Gastrocnemius medialis (tissue), 4 donors: ENCODE measurements at regions not wholly inside any gene's neighbourhood (a gene's known extent, or its start where the extent isn't known, plus 50 kb on each side); places are given as distances from the start of the nearest gene placed in this dataset.

Source experiments
- ATAC-seq, 2 donors: fragments of 150-250 bp; one replicate each; pipeline ENCODE4 v1.9.1; 2016
- DNase-seq, 2 donors: peaks; one replicate each; pipeline ENCODE4 v3.0.0-alpha.2; 2019
- H3K27ac ChIP-seq, 4 donors: fragments of 200-600 bp; sonication (generic); 1 replicate in 1 of 4; 2 replicates in 3 of 4; pipeline ENCODE4 v1.5.1; 2016 to 2018; ENCODE audit warnings: mild to moderate bottlenecking in 2 of 4, moderate library complexity in 1 of 4
- H3K27me3 ChIP-seq, 3 donors: fragments of 200-600 bp; sonication (generic) in 2 of 3; 1 replicate in 1 of 3; 2 replicates in 2 of 3; pipeline versions ENCODE4 v1.5.1 to v1.6.0; 2016 to 2019; ENCODE audit warnings: mild to moderate bottlenecking in 1 of 3, moderate library complexity in 1 of 3
- H3K36me3 ChIP-seq, 2 donors: fragments of 200-600 bp; sonication (generic) in 1 of 2; one replicate each; pipeline ENCODE4 v1.5.1; 2017 to 2018
- H3K4me1 ChIP-seq, 2 donors: fragments of 200-600 bp; sonication (generic) in 1 of 2; one replicate each; pipeline ENCODE4 v1.5.1; 2016 to 2017; ENCODE audit warnings: mild to moderate bottlenecking in 2 of 2
- H3K4me3 ChIP-seq, 4 donors: fragments of 200-600 bp; sonication (generic) in 3 of 4; 1 replicate in 1 of 4; 2 replicates in 3 of 4; pipeline ENCODE4 v1.5.1; 2016 to 2019; ENCODE audit warnings: mild to moderate bottlenecking in 2 of 4
- H3K9me3 ChIP-seq, 3 donors: fragments of 200-600 bp; sonication (generic) in 2 of 3; 1 replicate in 1 of 3; 2 replicates in 2 of 3; pipeline ENCODE4 v1.5.1; 2016 to 2019
- POLR2A ChIP-seq, 2 donors: fragments of 450-650 bp; IDR thresholded peaks; one replicate each; pipeline ENCODE4 v1.6.1; 2017; ENCODE audit warnings: antibody characterized with exemption in 2 of 2, mild to moderate bottlenecking in 2 of 2, moderate library complexity in 2 of 2
- in situ Hi-C, 4 donors: fragments of 200-750 bp; cut with MboI; loops; one replicate each; pipeline versions ENCODE4 v1.15.0 to v1.8.0; 2017; ENCODE audit warnings: low sequenced_read_pairs in 4 of 4
- intact Hi-C: fragments of 100-400 bp; cut with DNase I; formaldehyde crosslinking; loops from one replicate; pipeline ENCODE4 v1.15.1; 2023; ENCODE audit warnings: low total_unique reads
- TF ChIP-seq, protein P1 (sequence below), 5 experiments: fragments of 450-650 bp in 3 of 5; fragments of 200-600 bp in 2 of 5; sonication (generic) in 2 of 5; IDR thresholded peaks in 4 of 5; conservative IDR thresholded peaks in 1 of 5; 1 replicate in 4 of 5; 2 replicates in 1 of 5; pipeline ENCODE4 v1.5.1; 2016 to 2019; ENCODE audit warnings: antibody characterized with exemption in 5 of 5, mild to moderate bottlenecking in 3 of 5, moderate library complexity in 3 of 5

GRCh38 chr5:23053846-23054245, 200.7 kb upstream of the CDH12 start:
- TF ChIP-seq, protein P1, sequence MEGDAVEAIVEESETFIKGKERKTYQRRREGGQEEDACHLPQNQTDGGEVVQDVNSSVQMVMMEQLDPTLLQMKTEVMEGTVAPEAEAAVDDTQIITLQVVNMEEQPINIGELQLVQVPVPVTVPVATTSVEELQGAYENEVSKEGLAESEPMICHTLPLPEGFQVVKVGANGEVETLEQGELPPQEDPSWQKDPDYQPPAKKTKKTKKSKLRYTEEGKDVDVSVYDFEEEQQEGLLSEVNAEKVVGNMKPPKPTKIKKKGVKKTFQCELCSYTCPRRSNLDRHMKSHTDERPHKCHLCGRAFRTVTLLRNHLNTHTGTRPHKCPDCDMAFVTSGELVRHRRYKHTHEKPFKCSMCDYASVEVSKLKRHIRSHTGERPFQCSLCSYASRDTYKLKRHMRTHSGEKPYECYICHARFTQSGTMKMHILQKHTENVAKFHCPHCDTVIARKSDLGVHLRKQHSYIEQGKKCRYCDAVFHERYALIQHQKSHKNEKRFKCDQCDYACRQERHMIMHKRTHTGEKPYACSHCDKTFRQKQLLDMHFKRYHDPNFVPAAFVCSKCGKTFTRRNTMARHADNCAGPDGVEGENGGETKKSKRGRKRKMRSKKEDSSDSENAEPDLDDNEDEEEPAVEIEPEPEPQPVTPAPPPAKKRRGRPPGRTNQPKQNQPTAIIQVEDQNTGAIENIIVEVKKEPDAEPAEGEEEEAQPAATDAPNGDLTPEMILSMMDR (IDR thresholded peaks at IDR 0.05 in 4 of 5, conservative IDR thresholded peaks at IDR 0.05 in 1 of 5) = no peak
- TF ChIP-seq POLR2A (IDR thresholded peaks at IDR 0.05) = no peak
- DNase-seq (no peak), ATAC-seq (no peak)
- H3K27ac ChIP-seq = no peak overlapping the region
- intact Hi-C loops (no loop called here), in situ Hi-C loops (no loop called here)
- no peaks in the 10 kb centered on the region for H3K27me3 ChIP-seq
- no peaks in the 10 kb centered on the region for H3K4me1 ChIP-seq
- H3K4me3 ChIP-seq = no peak overlapping the region
- H3K36me3 ChIP-seq = no peaks in the 10 kb centered on the region
- no peaks in the 10 kb centered on the region for H3K9me3 ChIP-seq

GRCh38 chr5:23042226-23042625, 189.1 kb upstream of the CDH12 start:
- Histone ChIP-seq H3K27me3 (no peaks in the 10 kb centered on the region), H3K4me3 (no peak overlapping the region), H3K27ac (no peak overlapping the region), H3K36me3 (no peaks in the 10 kb centered on the region), H3K4me1 (no peaks in the 10 kb centered on the region), H3K9me3 (no peaks in the 10 kb centered on the region)
- in situ Hi-C loops = no loop called here
- intact Hi-C loops = no loop called here
- TF ChIP-seq, protein P1 (IDR thresholded peaks at IDR 0.05 in 4 of 5, conservative IDR thresholded peaks at IDR 0.05 in 1 of 5) = no peak
- no peak for TF ChIP-seq POLR2A (IDR thresholded peaks at IDR 0.05)
- no peak for ATAC-seq
- DNase-seq = no peak

DNA sequence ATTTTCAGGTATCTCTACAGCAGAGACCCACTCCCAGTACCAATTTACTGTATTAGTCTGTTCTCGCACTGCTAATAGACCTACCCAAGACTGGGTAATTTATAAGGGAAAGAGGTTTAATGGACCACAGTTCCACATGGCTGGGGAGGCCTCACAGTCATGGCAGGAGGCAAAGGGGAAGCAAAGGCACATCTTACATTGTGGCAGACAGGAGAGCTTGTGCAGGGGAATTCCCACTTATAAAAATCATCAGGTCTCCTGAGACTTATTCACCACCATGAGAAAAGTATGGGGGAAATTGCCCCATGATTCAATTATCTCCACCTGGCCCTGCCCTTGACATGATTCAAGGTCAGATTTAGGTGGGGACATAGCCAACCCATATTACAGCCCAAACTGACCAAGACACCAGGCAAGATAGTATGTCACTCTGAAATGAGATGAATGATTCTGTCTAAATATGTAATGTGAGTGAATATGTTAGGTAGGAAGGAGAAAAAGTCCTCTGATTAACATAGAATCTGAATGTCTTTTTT, 182.5 kb upstream of the CDH12 start:
- no peaks in the 10 kb centered on the region for H3K4me1 ChIP-seq
- H3K4me3 ChIP-seq = no peak overlapping the region
- no peaks in the 10 kb centered on the region for H3K9me3 ChIP-seq
- TF ChIP-seq POLR2A (IDR thresholded peaks at IDR 0.05) = no peak
- TF ChIP-seq, protein P1 (IDR thresholded peaks at IDR 0.05 in 4 of 5, conservative IDR thresholded peaks at IDR 0.05 in 1 of 5) = no peak
- intact Hi-C loops = no loop called here
- no peak overlapping the region for H3K27ac ChIP-seq
- no peak for DNase-seq
- in situ Hi-C loops = no loop called here
- no peaks in the 10 kb centered on the region for H3K36me3 ChIP-seq
- no peaks in the 10 kb centered on the region for H3K27me3 ChIP-seq
- no peak for ATAC-seq

- DNase-seq (no peak), ATAC-seq (no peak)
- Histone ChIP-seq H3K4me3 (no peak overlapping the region), H3K9me3 (no peaks in the 10 kb centered on the region), H3K4me1 (no peaks in the 10 kb centered on the region), H3K36me3 (no peaks in the 10 kb centered on the region), H3K27ac (no peak overlapping the region), H3K27me3 (no peaks in the 10 kb centered on the region)
- TF ChIP-seq POLR2A (IDR thresholded peaks at IDR 0.05) = no peak
- TF ChIP-seq, protein P1 (IDR thresholded peaks at IDR 0.05 in 4 of 5, conservative IDR thresholded peaks at IDR 0.05 in 1 of 5) = no peak
- intact Hi-C loops = no loop called here
- in situ Hi-C loops = no loop called here
Measured at GRCh38 chr5:23033864-23034263, 180.7 kb upstream of the CDH12 start.

- intact Hi-C loops = no loop called here
- Histone ChIP-seq H3K4me3 (no peak overlapping the region), H3K4me1 (no peaks in the 10 kb centered on the region), H3K9me3 (no peaks in the 10 kb centered on the region), H3K27ac (no peak overlapping the region), H3K36me3 (no peaks in the 10 kb centered on the region), H3K27me3 (no peaks in the 10 kb centered on the region)
- ATAC-seq (no peak), DNase-seq (no peak)
- in situ Hi-C loops = no loop called here
- no peak for TF ChIP-seq POLR2A (IDR thresholded peaks at IDR 0.05)
- TF ChIP-seq, protein P1 (IDR thresholded peaks at IDR 0.05 in 4 of 5, conservative IDR thresholded peaks at IDR 0.05 in 1 of 5) = no peak
Measured at GRCh38 chr5:23029290-23029689, 176.1 kb upstream of the CDH12 start.
